Umbilical cord (tissue), 1 donor: ENCODE measurements at regions not wholly inside any gene's neighbourhood (a gene's known extent, or its start where the extent isn't known, plus 50 kb on each side); places are given as distances from the start of the nearest gene placed in this dataset.
A peak's percentile ranks its signal among the peaks of the same experiment; 100 is the strongest.
"Not testable (repeated sequence)": the region's sequence is repeated elsewhere in the genome, so short reads cannot be mapped to it uniquely, and the experiment has no call there.

ENCODE experiments used
- DNase-seq: peaks from one replicate; pipeline ENCODE4 v3.0.0-alpha.2; 2015; ENCODE audit warnings: low spot score

GRCh38 chr9:80492221-80492620 lies 920.5 kb downstream of the TLE4 start:
- DNase-seq: no peak

DNA sequence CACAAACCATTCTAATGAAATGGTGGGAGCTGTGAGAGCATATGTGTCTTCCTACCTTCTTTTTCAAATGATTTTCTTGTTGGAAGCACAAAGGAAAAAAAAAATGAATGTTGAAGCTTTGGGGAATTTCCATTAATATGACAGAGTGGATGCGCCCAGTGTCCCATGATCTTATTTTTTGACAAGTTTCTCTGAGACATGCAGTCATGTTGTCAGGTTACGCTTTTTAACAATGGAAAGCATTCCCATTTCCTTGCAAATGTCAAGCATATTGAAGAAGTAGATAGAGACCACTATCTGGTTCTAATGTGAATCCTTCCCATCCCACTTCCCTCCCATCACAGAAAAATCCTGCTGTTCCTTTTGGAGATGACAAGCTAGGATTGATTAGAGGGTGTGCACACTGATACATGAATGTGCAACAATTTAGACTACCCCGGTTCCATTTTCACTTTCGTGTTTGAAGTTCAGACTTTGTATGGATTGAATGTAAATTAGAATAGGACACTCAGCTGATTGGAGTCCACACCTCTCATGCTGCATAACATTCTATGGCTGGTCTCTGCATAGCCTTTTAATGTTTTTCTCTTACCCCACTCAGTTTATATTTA lies 919.4 kb downstream of the TLE4 start:
- DNase-seq: no peak

GRCh38 chr9:80489329-80489728 lies 917.6 kb downstream of the TLE4 start:
- no peak for DNase-seq

DNA sequence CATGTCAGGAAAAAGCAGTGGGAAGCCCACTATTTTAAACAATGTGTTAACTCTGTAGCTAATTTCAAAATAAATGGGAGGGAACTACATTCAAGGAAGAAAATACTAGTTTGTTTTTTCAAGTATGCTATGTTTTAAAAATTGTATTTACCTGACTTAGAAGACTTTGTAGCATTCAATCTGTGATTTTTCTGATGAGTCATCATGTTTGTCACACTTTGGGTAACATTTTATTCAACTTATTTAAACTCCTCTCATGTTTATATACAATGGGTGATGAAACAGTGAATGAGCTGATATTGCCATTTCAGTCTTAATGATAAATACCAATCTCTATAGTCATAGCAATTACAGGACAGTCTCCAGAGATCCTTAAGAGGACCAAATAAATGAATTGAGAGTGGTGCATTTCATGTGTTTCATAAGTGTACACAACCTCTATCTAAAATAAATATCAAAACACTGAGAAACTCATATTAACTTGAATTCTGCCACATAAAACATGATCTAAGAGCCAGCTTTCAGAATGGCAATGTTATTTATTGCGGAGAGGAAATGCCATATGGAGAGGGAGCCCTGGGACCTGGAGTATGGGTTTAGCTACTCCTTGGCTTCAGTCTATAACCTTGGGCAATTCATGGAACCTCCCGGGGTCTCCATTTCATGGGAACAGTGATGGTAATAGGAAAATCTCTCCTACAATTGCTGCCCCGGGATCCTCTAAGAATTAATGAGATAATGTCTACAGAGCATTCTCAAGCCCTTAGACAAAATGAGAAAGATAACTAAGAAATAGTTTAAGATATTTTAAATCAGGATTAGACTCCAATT lies 913.9 kb downstream of the TLE4 start:
- no peak for DNase-seq

- not testable (repeated sequence) for DNase-seq
Measured at GRCh38 chr9:80482251-80482650, 910.5 kb downstream of the TLE4 start.

DNA sequence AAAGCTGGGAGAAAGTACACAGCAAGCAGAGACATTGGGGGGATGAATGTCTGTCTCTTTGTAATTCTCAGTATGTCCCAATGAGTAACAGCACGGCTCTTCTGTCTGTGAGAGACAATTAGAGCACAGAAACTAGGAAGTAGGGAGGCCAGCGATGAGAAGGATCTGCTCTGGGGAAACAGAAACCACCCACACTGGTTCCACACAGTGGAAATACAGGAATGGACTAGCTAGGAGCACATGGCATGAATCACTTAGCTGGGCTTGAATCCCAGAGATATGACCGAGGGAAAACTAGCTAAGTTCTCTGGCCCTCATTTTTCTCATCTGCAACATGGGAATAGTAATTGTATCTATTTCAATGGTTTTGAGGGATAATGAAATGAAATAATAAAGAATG lies 895.9 kb downstream of the TLE4 start:
- no peak for DNase-seq

DNA sequence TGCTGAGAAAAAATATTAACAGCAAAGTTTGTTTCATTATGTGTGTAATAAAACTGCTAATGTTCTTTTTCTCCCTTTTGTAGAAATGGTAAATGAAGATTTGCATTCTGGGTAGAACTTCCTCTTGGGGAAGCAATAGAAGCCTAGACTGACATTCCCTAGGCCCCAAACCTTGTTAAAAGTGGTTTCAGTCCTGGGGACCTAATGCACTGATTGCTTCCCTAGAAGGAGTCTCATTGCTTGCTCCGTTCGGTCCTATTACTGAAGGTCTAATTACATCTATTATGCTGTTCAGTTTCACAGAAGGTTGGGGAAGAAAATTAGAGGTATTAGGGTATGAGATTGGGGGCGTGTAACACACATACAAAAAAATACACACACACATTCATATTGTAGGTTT lies 893.8 kb downstream of the TLE4 start:
- DNase-seq: no peak

- DNase-seq: no peak
Measured at GRCh38 chr9:80449513-80449912, 877.7 kb downstream of the TLE4 start.

DNA sequence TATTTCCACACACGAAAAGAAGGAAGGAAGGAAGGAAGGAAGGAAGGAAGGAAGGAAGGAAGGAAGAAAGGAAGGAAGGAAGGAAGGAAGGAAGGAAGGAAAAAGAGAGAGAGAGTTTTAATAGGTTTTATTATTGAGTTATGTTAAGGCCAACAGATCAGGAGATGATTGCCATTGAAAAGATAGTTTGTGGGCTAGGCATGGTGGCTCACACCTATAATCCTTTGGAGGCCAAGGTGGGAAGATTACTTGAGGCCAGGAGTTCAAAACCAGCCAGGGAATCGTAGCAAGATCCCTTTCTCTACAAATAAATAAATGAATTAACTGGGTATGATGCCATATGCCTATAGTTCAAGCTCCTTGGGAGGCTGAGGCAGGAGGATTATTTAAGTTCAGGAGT lies 877.2 kb downstream of the TLE4 start:
- DNase-seq: no peak

- no peak for DNase-seq
Measured at GRCh38 chr9:80447876-80448275, 876.1 kb downstream of the TLE4 start.

DNA sequence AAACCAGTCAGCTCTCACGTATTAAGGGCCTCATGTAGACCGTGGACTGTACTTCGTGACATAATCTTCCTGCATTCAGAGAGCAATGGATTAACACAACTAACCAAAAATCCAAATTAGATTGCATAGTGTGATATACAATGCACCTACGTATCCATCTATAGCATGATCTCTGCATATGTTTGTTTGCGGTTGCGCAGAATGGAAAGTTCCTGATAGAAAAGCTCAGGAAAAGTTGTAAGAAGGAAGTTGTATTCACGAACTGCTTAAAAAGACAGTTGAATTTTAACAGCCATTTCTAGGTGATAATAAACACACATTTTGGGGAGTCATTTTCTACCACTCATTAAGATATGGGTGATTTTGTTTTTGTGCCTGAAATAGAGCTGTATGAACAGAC lies 869.0 kb downstream of the TLE4 start:
- DNase-seq: no peak

DNA sequence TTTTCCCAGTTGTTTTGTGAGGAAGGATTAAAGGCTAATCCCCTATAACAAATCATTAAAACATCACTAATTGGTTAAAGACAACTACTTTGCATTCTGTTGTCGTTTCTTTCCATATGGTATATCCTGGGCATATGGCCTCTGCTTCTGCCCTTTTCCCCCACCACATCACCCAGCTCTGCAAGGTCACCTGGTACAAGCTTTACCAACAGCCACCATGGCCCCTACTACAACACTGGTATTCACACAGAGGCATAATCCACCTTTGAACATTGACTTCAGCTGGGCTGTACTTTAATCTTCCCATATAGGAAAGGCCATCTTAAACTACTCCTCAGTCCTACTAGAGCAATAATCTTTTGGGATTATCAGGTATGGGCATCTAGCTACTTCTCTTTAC lies 866.1 kb downstream of the TLE4 start:
- DNase-seq: no peak

GRCh38 chr9:80437091-80437640 lies 865.4 kb downstream of the TLE4 start:
- peak; percentile 88 for DNase-seq

DNA sequence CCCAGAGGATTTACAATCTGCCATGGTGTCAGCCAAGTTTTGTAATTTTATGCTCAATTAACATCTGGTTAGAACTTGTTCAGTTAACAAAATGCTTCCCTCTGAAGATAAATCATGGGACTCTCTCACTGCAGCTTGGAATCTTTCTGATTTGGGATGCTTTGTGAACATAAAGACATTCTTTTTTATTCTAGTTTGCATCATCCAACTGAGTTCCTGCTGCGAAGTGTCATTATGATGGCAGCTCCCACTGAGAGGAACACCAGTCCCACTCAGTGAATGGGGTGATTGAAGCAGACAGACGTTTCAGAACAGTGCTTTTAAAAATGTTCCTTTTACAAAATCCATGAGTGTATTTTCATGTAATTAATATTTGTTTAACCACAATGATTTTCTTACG lies 863.8 kb downstream of the TLE4 start:
- DNase-seq: no peak

GRCh38 chr9:80426992-80427391 lies 855.2 kb downstream of the TLE4 start:
- DNase-seq: no peak

DNA sequence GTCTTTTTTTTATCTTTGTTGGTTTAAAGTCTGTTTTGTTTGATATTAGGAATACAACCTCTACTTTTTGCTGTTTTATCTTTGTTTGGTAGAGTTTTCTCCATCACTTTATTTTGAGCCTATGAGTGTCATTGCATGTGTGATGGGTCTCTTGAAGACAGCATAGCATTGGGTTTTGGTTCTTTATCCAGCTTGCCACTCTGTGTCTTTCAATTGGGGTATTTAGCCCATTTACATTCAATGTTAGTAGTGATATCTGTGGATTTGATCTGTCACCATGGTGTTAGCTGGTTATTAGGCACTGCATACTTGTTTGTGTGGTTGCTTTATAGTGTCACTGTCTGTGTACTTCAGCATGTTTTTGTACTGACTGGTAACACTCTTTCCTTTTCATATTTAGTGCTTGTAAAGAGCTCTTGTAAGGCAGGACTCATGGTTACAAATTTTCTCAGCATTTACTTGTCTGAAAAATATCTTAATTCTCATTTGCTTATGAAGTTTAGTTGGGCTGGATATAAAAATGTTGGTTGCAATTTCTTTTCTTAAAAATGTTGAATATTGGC lies 845.5 kb downstream of the TLE4 start:
- no peak for DNase-seq

- peak; percentile 30 for DNase-seq
Measured at GRCh38 chr9:80410106-80410505, 838.3 kb downstream of the TLE4 start.

GRCh38 chr9:80407220-80407619 lies 835.5 kb downstream of the TLE4 start:
- DNase-seq: no peak

- DNase-seq: no peak
Measured at GRCh38 chr9:80401243-80401642, 829.5 kb downstream of the TLE4 start.

GRCh38 chr9:80400624-80401230 lies 829.0 kb downstream of the TLE4 start:
- DNase-seq: no peak

GRCh38 chr9:80399606-80400005 lies 827.8 kb downstream of the TLE4 start:
- DNase-seq: no peak

GRCh38 chr9:80387828-80388227 lies 816.1 kb downstream of the TLE4 start:
- no peak for DNase-seq
